K562 (cell line): ENCODE measurements at regions not wholly inside any gene's neighbourhood (a gene's known extent, or its start where the extent isn't known, plus 50 kb on each side); places are given as distances from the start of the nearest gene placed in this dataset.

ENCODE experiments used
- ATAC-seq: fragments of 200-7000 bp; cut with Tn5 transposase; 3 replicates; pipeline ENCODE4 v1.9.1; 2020; ENCODE audit warnings: moderate library complexity
- BruUV-seq: library from RNA; stranded (reverse); fragments of 400-500 nt; replicated peaks from 2 replicates; lab custom pipeline; 2021; lab: Mats Ljungman, UMichigan
- CTCF ChIA-PET: fragments of 300-600 bp; formaldehyde crosslinking; extraction: SDS; loops from one replicate; lab custom pipeline; 2021; ENCODE audit warnings: low intra/inter-chr PET ratio; lab: Yijun Ruan, JAX
- POLR2A ChIA-PET: fragments of 300-600, 350-650 bp; sonication (Branson Sonifier 250); formaldehyde crosslinking; extraction: SDS; loops from one replicate; lab custom pipeline; 2021; ENCODE audit warnings: antibody characterized with exemption, inconsistent platforms; lab: Yijun Ruan, JAX
- DNase-seq, 4 experiments: peaks; one replicate each; pipeline versions ENCODE4 v3.0.0 to v3.0.0-alpha.2; 2011 to 2018; ENCODE audit warnings: low spot score in 3 of 4, mixed read lengths in 3 of 4; ENCODE audit errors: extremely low read depth in 1 of 4
- FAIRE-seq: peaks from 2 replicates; lab custom pipeline; 2011; peaks lifted over from hg19 to GRCh38; lab: Jason Lieb, UNC
- H2AFZ ChIP-seq: 2 replicates; pipeline ENCODE4 v1.6.0; 2011; ENCODE audit warnings: low read depth, low read length, control low read depth, inconsistent platforms
- H3K27ac ChIP-seq: fragments of 200-600 bp; 3 replicates; pipeline ENCODE4 v1.8.0; 2011; ENCODE audit warnings: low read depth, mild to moderate bottlenecking, control low read depth, inconsistent platforms, low read length, moderate library complexity, mixed read lengths; ENCODE audit errors: extremely low read depth
- H3K27me3 ChIP-seq, 2 experiments: fragments of 300-600 bp in 1 of 2; 2 replicates in 1 of 2; 3 replicates in 1 of 2; pipeline versions ENCODE4 v1.6.0 to v1.8.0; 2011; ENCODE audit warnings: inconsistent platforms in 2 of 2, low read length in 2 of 2, mild to moderate bottlenecking in 1 of 2, mixed read lengths in 1 of 2, moderate library complexity in 1 of 2; ENCODE audit not compliant: control insufficient read depth in 2 of 2, insufficient read depth in 2 of 2
- H3K36me3 ChIP-seq: fragments of 300-600 bp; 3 replicates; pipeline ENCODE4 v1.8.0; 2011; ENCODE audit warnings: mild to moderate bottlenecking, low read length, inconsistent platforms; ENCODE audit not compliant: control insufficient read depth, insufficient read depth
- H3K4me1 ChIP-seq, 2 experiments: fragments of 200-600 bp in 1 of 2; replicated peaks in 1 of 2; 2 replicates in 1 of 2; 3 replicates in 1 of 2; pipeline versions ENCODE4 v1.5.1 to v1.8.0; 2011; ENCODE audit warnings: inconsistent platforms in 2 of 2, low read length in 2 of 2, mild to moderate bottlenecking in 1 of 2, mixed read lengths in 1 of 2, moderate library complexity in 1 of 2; ENCODE audit not compliant: control insufficient read depth in 2 of 2, insufficient read depth in 2 of 2
- H3K4me2 ChIP-seq: 2 replicates; pipeline ENCODE4 v1.6.1; 2011; ENCODE audit warnings: low read length, control low read depth, inconsistent platforms, mixed read lengths; ENCODE audit not compliant: insufficient read depth
- H3K4me3 ChIP-seq: fragments of 200-600 bp; sonication (generic), shearing (Covaris generic); 2 replicates; pipeline ENCODE4 v1.5.1; 2016; ENCODE audit warnings: control low read depth, inconsistent platforms
- H3K79me2 ChIP-seq: fragments of 200-600 bp; 3 replicates; pipeline ENCODE4 v1.8.0; 2011; ENCODE audit warnings: low read length, inconsistent platforms; ENCODE audit not compliant: control insufficient read depth, insufficient read depth
- H3K9ac ChIP-seq, 2 experiments: 2 replicates each; pipeline versions ENCODE4 v1.6.0 to v1.6.1; 2011; ENCODE audit warnings: low read depth in 2 of 2, low read length in 2 of 2, control low read depth in 1 of 2, inconsistent platforms in 1 of 2, mild to moderate bottlenecking in 1 of 2, mixed read lengths in 1 of 2; ENCODE audit not compliant: insufficient read depth in 1 of 2
- H3K9me1 ChIP-seq: one replicate; pipeline ENCODE4 v1.6.0; 2011; ENCODE audit warnings: inconsistent platforms, mild to moderate bottlenecking, low read length, moderate library complexity; ENCODE audit not compliant: control insufficient read depth, insufficient read depth
- H3K9me3 ChIP-seq: replicated peaks from 2 replicates; pipeline ENCODE4 v1.5.1; 2011; ENCODE audit warnings: low read depth, low read length, inconsistent platforms; ENCODE audit not compliant: control insufficient read depth, insufficient read depth
- H4K20me1 ChIP-seq: replicated peaks from 2 replicates; pipeline ENCODE4 v1.6.1; 2011; ENCODE audit warnings: low read length, inconsistent platforms, mixed read lengths; ENCODE audit not compliant: control insufficient read depth, insufficient read depth
- CEBPG ChIP-seq, 3 experiments: fragments of 200-800 bp in 1 of 3; sonication (Bioruptor generic) in 1 of 3; sonication (generic) in 1 of 3; formaldehyde crosslinking in 1 of 3; IDR thresholded peaks in 2 of 3; conservative IDR thresholded peaks in 1 of 3; 2 replicates each; pipeline versions ENCODE4 v1.6.1 to v1.8.0; 2016 to 2022; ENCODE audit warnings: missing compliant biosample characterization in 2 of 3, missing genetic modification characterization in 2 of 3, mild to moderate bottlenecking in 1 of 3, missing genetic modification reagents in 1 of 3
- MGA ChIP-seq: fragments of 450-650 bp; IDR thresholded peaks from 2 replicates; pipeline ENCODE4 v1.6.1; 2016; ENCODE audit warnings: mild to moderate bottlenecking, moderate library complexity
- NFE2 ChIP-seq: IDR thresholded peaks from 2 replicates; pipeline ENCODE4 v1.6.1; 2014; ENCODE audit warnings: antibody characterized with exemption, low read depth
- RERE ChIP-seq: sonication (generic); formaldehyde crosslinking; IDR thresholded peaks from 2 replicates; pipeline ENCODE4 v1.8.0; 2023; ENCODE audit warnings: missing genetic modification reagents, mild to moderate bottlenecking, borderline replicate concordance
- SPI1 ChIP-seq: IDR thresholded peaks from 2 replicates; pipeline ENCODE4 v1.6.1; 2011; ENCODE audit warnings: low read depth, low read length, control low read depth, borderline replicate concordance
- in situ Hi-C: fragments of 300-500 bp; cut with MboI; formaldehyde crosslinking; loops from 4 replicates; pipeline ENCODE4 v1.15.0; 2018; ENCODE audit warnings: inconsistent platforms, mixed read lengths
- intact Hi-C: fragments of 100-400 bp; cut with micrococcal nuclease; formaldehyde crosslinking; loops from 2 replicates; pipeline ENCODE4 v1.14.2; 2022

- Histone ChIP-seq H3K36me3 (no peaks in the 10 kb centered on the region), H3K9ac (no peak overlapping the region), H3K9me1 (no peaks in the 10 kb centered on the region), H3K27me3 (no peaks in the 10 kb centered on the region), H4K20me1 (no peaks in the 10 kb centered on the region), H3K4me2 (no peak overlapping the region), H2AFZ (no peak overlapping the region), H3K9me3 (no peaks in the 10 kb centered on the region; the same call in 1 of the 2 replicates), H3K4me3 (no peak overlapping the region), H3K27ac (no peak overlapping the region), H3K79me2 (no peaks in the 10 kb centered on the region), H3K4me1 (no peaks in the 10 kb centered on the region)
- intact Hi-C loops: no loop called here
- CTCF ChIA-PET: no interaction called here
- ATAC-seq: no peak
- POLR2A ChIA-PET: no interaction called here
- no peak for DNase-seq
- in situ Hi-C loops: no loop called here
- FAIRE-seq: no peak
- BruUV-seq: no TSS peak
- TF ChIP-seq CEBPG (CRISPR knock-in tag; IDR thresholded peaks at IDR 0.05): no peak
- TF ChIP-seq CEBPG (tag; conservative IDR thresholded peaks at IDR 0.05 in 1 of 2, IDR thresholded peaks at IDR 0.05 in 1 of 2): no peak
- TF ChIP-seq NFE2: no peak
- no peak for TF ChIP-seq MGA
- TF ChIP-seq SPI1: no peak
- TF ChIP-seq RERE (CRISPR knock-in tag): no peak
These were observed 772.0 kb downstream of the TECRL start for GRCh38 chr4:63637270-63637669.
